ENCODE measurements at regions not wholly inside any gene's neighbourhood (a gene's known extent, or its start where the extent isn't known, plus 50 kb on each side); places are given as distances from the start of the nearest gene placed in this dataset.

DNA sequence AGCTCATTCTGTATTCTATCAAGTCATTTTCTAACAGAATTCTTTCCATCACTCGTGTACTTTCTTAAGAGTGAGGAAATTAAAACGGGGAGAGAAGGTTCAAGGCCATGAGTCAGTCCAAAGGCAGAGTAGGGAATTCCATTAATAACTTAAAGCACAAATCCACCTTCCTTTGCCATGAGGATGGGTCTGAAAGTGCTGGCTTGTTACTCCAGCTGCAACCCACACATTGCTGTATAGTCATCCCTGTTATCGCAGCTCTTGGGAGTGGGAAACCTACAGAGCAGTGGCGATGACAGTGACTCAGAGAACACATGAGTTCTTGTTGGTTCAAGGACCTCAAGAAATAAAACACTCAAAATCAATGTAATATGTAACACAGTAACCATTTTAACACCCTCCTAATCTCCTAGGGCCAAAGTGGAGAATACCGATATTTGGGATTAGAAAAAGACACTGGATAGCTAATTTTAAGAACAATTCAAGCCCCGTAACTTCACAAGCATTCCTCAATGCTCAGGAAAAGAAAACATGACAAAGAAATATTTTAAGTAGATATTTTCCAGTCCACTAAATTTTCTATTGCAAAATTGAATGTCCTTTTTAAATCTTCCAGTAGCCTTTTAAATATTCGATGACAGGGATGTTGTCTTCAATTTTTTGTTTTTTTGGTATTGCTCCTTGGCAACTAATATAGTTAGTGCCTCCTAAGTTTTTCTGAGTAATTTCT, 179.9 kb upstream of the THBS1 start:
- no peaks in the 10 kb centered on the region for H3K79me1 ChIP-seq (ENCODE audit: low read depth, low read length)
- no peak overlapping the region for H2BK15ac ChIP-seq (ENCODE audit: low read length)
- no peaks in the 10 kb centered on the region for H3K36me3 ChIP-seq (ENCODE audit: control insufficient read depth in 2 of 4, insufficient read depth in 4 of 4, low read length in 3 of 4)
- H3K4me1 ChIP-seq (replicated peaks in 1 of 4; ENCODE audit: control insufficient read depth in 3 of 4, insufficient read depth in 4 of 4, low read length in 3 of 4) = no peaks in the 10 kb centered on the region
- no peak overlapping the region for H2BK20ac ChIP-seq (ENCODE audit: low read length)
- H4K8ac ChIP-seq (ENCODE audit: extremely low read depth, insufficient read depth, low read length) = no peak overlapping the region
- H3K27ac ChIP-seq (ENCODE audit: low read depth, low read length) = no peak overlapping the region
- no peaks in the 10 kb centered on the region for H3K9me3 ChIP-seq (ENCODE audit: insufficient read depth in 2 of 2, low read depth in 1 of 2, low read length in 1 of 2)
- H3K9ac ChIP-seq (replicated peaks in 1 of 4; ENCODE audit: extremely low read depth in 1 of 4, low read depth in 3 of 4, low read length in 3 of 4) = no peak overlapping the region
- WGBS, 2 experiments (ENCODE audit: extremely low coverage in 1 of 2, insufficient coverage in 1 of 2, insufficient read length in 1 of 2, insufficient replicate concordance in 2 of 2, low coverage in 1 of 2, low lambda C conversion rate in 2 of 2, missing lambda C conversion rate in 1 of 2) = 88% methylated on average over 7 of the region's 7 CpGs; no CpG with 5 or more reads in 1 of the 2 experiments
- no peak overlapping the region for H3K4me2 ChIP-seq (ENCODE audit: insufficient read depth in 1 of 2, low read depth in 2 of 2, low read length in 2 of 2)
- TF ChIP-seq POLR2A (IDR thresholded peaks at IDR 0.05; ENCODE audit: control extremely low read depth in 1 of 2, low read depth in 2 of 2, low read length in 2 of 2) = no peak
- TF ChIP-seq TAF1 (IDR thresholded peaks at IDR 0.05; ENCODE audit: low read depth, low read length) = no peak
- no peak for TF ChIP-seq KDM5A (IDR thresholded peaks at IDR 0.05; ENCODE audit: low read length)
- TF ChIP-seq ZNF274 (IDR thresholded peaks at IDR 0.05; ENCODE audit: borderline replicate concordance, extremely low read depth, low read length) = no peak
- no peak for TF ChIP-seq RFX5 (IDR thresholded peaks at IDR 0.05; ENCODE audit: borderline replicate concordance, low read depth, low read length)
- TF ChIP-seq SUZ12 (IDR thresholded peaks at IDR 0.05; ENCODE audit: low read length) = no peak
- no peak for TF ChIP-seq NRF1 (IDR thresholded peaks at IDR 0.05; ENCODE audit: low read depth, low read length)
- TF ChIP-seq SP2 (IDR thresholded peaks at IDR 0.05; ENCODE audit: low read length) = no peak
- TF ChIP-seq TEAD4 (IDR thresholded peaks at IDR 0.05; ENCODE audit: low read depth, low read length) = no peak
- FAIRE-seq = no peak
- ChIA-PET CTCF (ENCODE audit: partially characterized antibody) (no interaction called here), POLR2A (ENCODE audit: partially characterized antibody) (no interaction called here)
- no peak overlapping the region for H4K5ac ChIP-seq (ENCODE audit: insufficient read length, low read depth, low read length)
- no peaks in the 10 kb centered on the region for H4K20me1 ChIP-seq (replicated peaks in 1 of 2; ENCODE audit: control insufficient read depth in 1 of 2, insufficient read depth in 2 of 2, low read length in 2 of 2)
- H2BK5ac ChIP-seq (ENCODE audit: low read depth, low read length) = no peak overlapping the region
- H3K56ac ChIP-seq (replicated peaks; ENCODE audit: insufficient read length, low read depth, low read length) = no peak overlapping the region
- no peak overlapping the region for H3K4ac ChIP-seq (replicated peaks; ENCODE audit: insufficient read length, low read depth, low read length)
- H2AFZ ChIP-seq (ENCODE audit: low read length) = no peak overlapping the region
- H2AK5ac ChIP-seq (ENCODE audit: low read depth, low read length) = no peak overlapping the region
- no peak overlapping the region for H3K4me3 ChIP-seq (ENCODE audit: extremely low read depth in 1 of 4, insufficient read depth in 2 of 4, low read depth in 3 of 4, low read length in 4 of 4)
- no peak overlapping the region for H2BK12ac ChIP-seq (ENCODE audit: low read depth, low read length)
- no peak overlapping the region for H3K14ac ChIP-seq (ENCODE audit: insufficient read length)
- no peak overlapping the region for H4K91ac ChIP-seq (replicated peaks; ENCODE audit: insufficient read length, low read length)
- H3K79me2 ChIP-seq (ENCODE audit: control insufficient read depth in 1 of 2, insufficient read depth in 2 of 2, low read length in 2 of 2) = no peaks in the 10 kb centered on the region
- H3K18ac ChIP-seq (ENCODE audit: extremely low read depth, low read length) = no peak overlapping the region
- no peaks in the 10 kb centered on the region for H3K27me3 ChIP-seq (replicated peaks in 1 of 4; ENCODE audit: control insufficient read depth in 3 of 4, extremely low read depth in 1 of 4, insufficient read depth in 3 of 4, low read length in 3 of 4)
- H3K23ac ChIP-seq (ENCODE audit: insufficient read length) = no peak overlapping the region
- H3K23me2 ChIP-seq (ENCODE audit: low read depth, low read length) = no peaks in the 10 kb centered on the region
- H2BK120ac ChIP-seq (replicated peaks; ENCODE audit: low read depth, low read length) = no peak overlapping the region
- DNase-seq (ENCODE audit: low read depth in 1 of 2, low spot score in 2 of 2) = no peak
